Activated T-helper 2 cell treated with anti-CD3 and anti-CD28 coated beads, Interferon-gamma antibody, Interleukin-2, Interleukin-4, amounts not matched to agents 10 μg/mL and 5 μg/mL and 100 μg/mL, durations not matched to agents 14 hours and 24 hours and 36 hours (primary cell): ENCODE measurements at regions not wholly inside any gene's neighbourhood (a gene's known extent, or its start where the extent isn't known, plus 50 kb on each side); places are given as distances from the start of the nearest gene placed in this dataset.

ENCODE experiments used
- DNase-seq: peaks from one replicate; pipeline ENCODE4 v3.0.0; 2021; ENCODE audit warnings: low spot score
- H3K27ac Mint-ChIP-seq: one replicate; pipeline ENCODE4 v1.8.0; 2021; ENCODE audit warnings: mixed read lengths
- H3K27me3 Mint-ChIP-seq: one replicate; pipeline ENCODE4 v1.8.0; 2021; ENCODE audit warnings: low read depth, mixed read lengths
- H3K36me3 Mint-ChIP-seq: one replicate; pipeline ENCODE4 v1.8.0; 2021; ENCODE audit warnings: low read depth, mixed read lengths
- H3K4me1 Mint-ChIP-seq: one replicate; pipeline ENCODE4 v1.8.0; 2021; ENCODE audit warnings: low read depth, mixed read lengths
- H3K4me3 Mint-ChIP-seq: one replicate; pipeline ENCODE4 v1.8.0; 2021; ENCODE audit warnings: low read depth, mild to moderate bottlenecking, moderate library complexity, mixed read lengths
- H3K9me3 Mint-ChIP-seq: one replicate; pipeline ENCODE4 v1.8.0; 2021; ENCODE audit warnings: mixed read lengths
- intact Hi-C: fragments of 100-400 bp; cut with micrococcal nuclease; formaldehyde crosslinking; loops from one replicate; pipeline ENCODE4 v1.15.1; 2023

- Mint-ChIP-seq H3K4me1 (no peaks in the 10 kb centered on the region), H3K27ac (no peak overlapping the region), H3K36me3 (no peaks in the 10 kb centered on the region), H3K27me3 (no peaks in the 10 kb centered on the region), H3K9me3 (peaks cover 11% of the 10 kb centered on the region), H3K4me3 (no peak overlapping the region)
- no peak for DNase-seq
- intact Hi-C loops, result no loop called here
These were observed 488.5 kb upstream of the MGAT4C start for GRCh38 chr12:86744547-86745212.

GRCh38 chr12:86743875-86744536, 487.8 kb upstream of the MGAT4C start:
- intact Hi-C loops, result no loop called here
- H3K4me1 Mint-ChIP-seq, result no peaks in the 10 kb centered on the region
- peaks cover 11% of the 10 kb centered on the region for H3K9me3 Mint-ChIP-seq
- no peaks in the 10 kb centered on the region for H3K27me3 Mint-ChIP-seq
- H3K36me3 Mint-ChIP-seq, result no peaks in the 10 kb centered on the region
- DNase-seq, result no peak
- H3K4me3 Mint-ChIP-seq, result no peak overlapping the region
- H3K27ac Mint-ChIP-seq, result no peak overlapping the region

- Mint-ChIP-seq H3K4me1 (no peaks in the 10 kb centered on the region), H3K4me3 (no peak overlapping the region), H3K27ac (no peak overlapping the region), H3K27me3 (no peaks in the 10 kb centered on the region), H3K36me3 (no peaks in the 10 kb centered on the region), H3K9me3 (peaks cover 12% of the 10 kb centered on the region)
- intact Hi-C loops, result no loop called here
- DNase-seq, result no peak
These were observed 485.3 kb upstream of the MGAT4C start for GRCh38 chr12:86741531-86741930.

GRCh38 chr12:86735851-86736250, 479.7 kb upstream of the MGAT4C start:
- DNase-seq, result no peak
- Mint-ChIP-seq H3K27ac (no peak overlapping the region), H3K9me3 (peaks cover 10% of the 10 kb centered on the region), H3K27me3 (no peaks in the 10 kb centered on the region), H3K36me3 (no peaks in the 10 kb centered on the region), H3K4me3 (no peak overlapping the region), H3K4me1 (no peaks in the 10 kb centered on the region)
- intact Hi-C loops, result no loop called here

GRCh38 chr12:86735072-86735471, 478.9 kb upstream of the MGAT4C start:
- no peaks in the 10 kb centered on the region for H3K27me3 Mint-ChIP-seq
- DNase-seq, result no peak
- H3K4me3 Mint-ChIP-seq, result no peak overlapping the region
- no peaks in the 10 kb centered on the region for H3K4me1 Mint-ChIP-seq
- H3K36me3 Mint-ChIP-seq, result no peaks in the 10 kb centered on the region
- peaks cover 10% of the 10 kb centered on the region for H3K9me3 Mint-ChIP-seq
- intact Hi-C loops, result no loop called here
- no peak overlapping the region for H3K27ac Mint-ChIP-seq

GRCh38 chr12:86730233-86730632, 474.0 kb upstream of the MGAT4C start:
- no peaks in the 10 kb centered on the region for H3K4me1 Mint-ChIP-seq
- H3K27me3 Mint-ChIP-seq, result no peaks in the 10 kb centered on the region
- intact Hi-C loops, result no loop called here
- H3K36me3 Mint-ChIP-seq, result no peaks in the 10 kb centered on the region
- H3K9me3 Mint-ChIP-seq, result peaks cover 5% of the 10 kb centered on the region
- H3K4me3 Mint-ChIP-seq, result no peak overlapping the region
- H3K27ac Mint-ChIP-seq, result no peak overlapping the region
- no peak for DNase-seq

- Mint-ChIP-seq H3K36me3 (no peaks in the 10 kb centered on the region), H3K27ac (no peak overlapping the region), H3K9me3 (peaks cover 7% of the 10 kb centered on the region), H3K4me1 (no peaks in the 10 kb centered on the region), H3K4me3 (no peak overlapping the region), H3K27me3 (no peaks in the 10 kb centered on the region)
- intact Hi-C loops, result no loop called here
- DNase-seq, result no peak
These were observed 473.5 kb upstream of the MGAT4C start for GRCh38 chr12:86729739-86730138.

- H3K36me3 Mint-ChIP-seq, result no peaks in the 10 kb centered on the region
These were observed 471.0 kb upstream of the MGAT4C start for GRCh38 chr12:86727160-86727559.

GRCh38 chr12:86724716-86725115, 468.5 kb upstream of the MGAT4C start:
- no peaks in the 10 kb centered on the region for H3K27me3 Mint-ChIP-seq
- intact Hi-C loops, result no loop called here
- no peaks in the 10 kb centered on the region for H3K4me1 Mint-ChIP-seq
- H3K36me3 Mint-ChIP-seq, result no peaks in the 10 kb centered on the region
- H3K9me3 Mint-ChIP-seq, result peaks cover 3% of the 10 kb centered on the region
- no peak for DNase-seq
- no peak overlapping the region for H3K4me3 Mint-ChIP-seq
- no peak overlapping the region for H3K27ac Mint-ChIP-seq

More at GRCh38 chr12:86727160-86727559, 471.0 kb upstream of the MGAT4C start:
- Mint-ChIP-seq H3K27ac (no peak overlapping the region), H3K9me3 (peaks cover 3% of the 10 kb centered on the region), H3K4me3 (no peak overlapping the region), H3K27me3 (no peaks in the 10 kb centered on the region), H3K4me1 (no peaks in the 10 kb centered on the region)
- intact Hi-C loops, result no loop called here
- no peak for DNase-seq

- Mint-ChIP-seq H3K27ac (no peak overlapping the region), H3K36me3 (no peaks in the 10 kb centered on the region), H3K27me3 (no peaks in the 10 kb centered on the region), H3K4me3 (no peak overlapping the region), H3K9me3 (peaks cover 3% of the 10 kb centered on the region), H3K4me1 (no peaks in the 10 kb centered on the region)
- intact Hi-C loops, result no loop called here
- DNase-seq, result no peak
These were observed 467.1 kb upstream of the MGAT4C start for GRCh38 chr12:86723326-86723725.

- Mint-ChIP-seq H3K36me3 (no peaks in the 10 kb centered on the region), H3K4me1 (no peaks in the 10 kb centered on the region), H3K9me3 (peaks cover 3% of the 10 kb centered on the region), H3K27me3 (no peaks in the 10 kb centered on the region), H3K27ac (no peak overlapping the region), H3K4me3 (no peak overlapping the region)
- no peak for DNase-seq
- intact Hi-C loops, result no loop called here
These were observed 465.7 kb upstream of the MGAT4C start for GRCh38 chr12:86721713-86722397.

GRCh38 chr12:86719381-86719780, 463.2 kb upstream of the MGAT4C start:
- intact Hi-C loops, result no loop called here
- no peaks in the 10 kb centered on the region for H3K27me3 Mint-ChIP-seq
- H3K4me1 Mint-ChIP-seq, result no peaks in the 10 kb centered on the region
- DNase-seq, result no peak
- H3K9me3 Mint-ChIP-seq, result no peaks in the 10 kb centered on the region
- H3K27ac Mint-ChIP-seq, result no peak overlapping the region
- H3K4me3 Mint-ChIP-seq, result no peak overlapping the region
- H3K36me3 Mint-ChIP-seq, result no peaks in the 10 kb centered on the region

- H3K9me3 Mint-ChIP-seq, result peaks cover 13% of the 10 kb centered on the region
- DNase-seq, result no peak
- H3K27me3 Mint-ChIP-seq, result no peaks in the 10 kb centered on the region
- H3K4me3 Mint-ChIP-seq, result no peak overlapping the region
- H3K4me1 Mint-ChIP-seq, result no peaks in the 10 kb centered on the region
- no peak overlapping the region for H3K27ac Mint-ChIP-seq
- intact Hi-C loops, result no loop called here
- H3K36me3 Mint-ChIP-seq, result no peaks in the 10 kb centered on the region
These were observed 456.9 kb upstream of the MGAT4C start for GRCh38 chr12:86713121-86713520.
